Body of pancreas (tissue), 4 donors: ENCODE measurements at regions not wholly inside any gene's neighbourhood (a gene's known extent, or its start where the extent isn't known, plus 50 kb on each side); places are given as distances from the start of the nearest gene placed in this dataset.

ENCODE experiments used
- POLR2A ChIP-seq, 3 donors: fragments of 450-650 bp; IDR thresholded peaks; one replicate each; pipeline ENCODE4 v1.6.1; 2016; ENCODE audit warnings: antibody characterized with exemption in 3 of 3, mild to moderate bottlenecking in 2 of 3
- TF ChIP-seq, protein P1 (sequence below), 7 experiments: fragments of 450-650 bp in 4 of 7; fragments of 200-600 bp in 3 of 7; sonication (generic) in 3 of 7; IDR thresholded peaks; one replicate each; pipeline ENCODE4 v1.5.1; 2016 to 2019; ENCODE audit warnings: antibody characterized with exemption in 7 of 7

GRCh38 chr18:78828131-78828530 lies 151.5 kb upstream of the SALL3 start:
- TF ChIP-seq, protein P1, sequence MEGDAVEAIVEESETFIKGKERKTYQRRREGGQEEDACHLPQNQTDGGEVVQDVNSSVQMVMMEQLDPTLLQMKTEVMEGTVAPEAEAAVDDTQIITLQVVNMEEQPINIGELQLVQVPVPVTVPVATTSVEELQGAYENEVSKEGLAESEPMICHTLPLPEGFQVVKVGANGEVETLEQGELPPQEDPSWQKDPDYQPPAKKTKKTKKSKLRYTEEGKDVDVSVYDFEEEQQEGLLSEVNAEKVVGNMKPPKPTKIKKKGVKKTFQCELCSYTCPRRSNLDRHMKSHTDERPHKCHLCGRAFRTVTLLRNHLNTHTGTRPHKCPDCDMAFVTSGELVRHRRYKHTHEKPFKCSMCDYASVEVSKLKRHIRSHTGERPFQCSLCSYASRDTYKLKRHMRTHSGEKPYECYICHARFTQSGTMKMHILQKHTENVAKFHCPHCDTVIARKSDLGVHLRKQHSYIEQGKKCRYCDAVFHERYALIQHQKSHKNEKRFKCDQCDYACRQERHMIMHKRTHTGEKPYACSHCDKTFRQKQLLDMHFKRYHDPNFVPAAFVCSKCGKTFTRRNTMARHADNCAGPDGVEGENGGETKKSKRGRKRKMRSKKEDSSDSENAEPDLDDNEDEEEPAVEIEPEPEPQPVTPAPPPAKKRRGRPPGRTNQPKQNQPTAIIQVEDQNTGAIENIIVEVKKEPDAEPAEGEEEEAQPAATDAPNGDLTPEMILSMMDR (IDR thresholded peaks at IDR 0.05), result no peak
- TF ChIP-seq POLR2A (IDR thresholded peaks at IDR 0.05), result no peak
